HG03354 (cell line): ENCODE measurements at regions not wholly inside any gene's neighbourhood (a gene's known extent, or its start where the extent isn't known, plus 50 kb on each side); places are given as distances from the start of the nearest gene placed in this dataset.
"Not testable (repeated sequence)": the region's sequence is repeated elsewhere in the genome, so short reads cannot be mapped to it uniquely, and the experiment has no call there.

ENCODE experiments used
- ATAC-seq: cut with Tn5 transposase; IDR thresholded peaks from one replicate; pipeline ENCODE4 v1.9.1; 2021; ENCODE audit warnings: mild to moderate bottlenecking; ENCODE audit not compliant: unreplicated experiment, poor library complexity, severe bottlenecking

DNA sequence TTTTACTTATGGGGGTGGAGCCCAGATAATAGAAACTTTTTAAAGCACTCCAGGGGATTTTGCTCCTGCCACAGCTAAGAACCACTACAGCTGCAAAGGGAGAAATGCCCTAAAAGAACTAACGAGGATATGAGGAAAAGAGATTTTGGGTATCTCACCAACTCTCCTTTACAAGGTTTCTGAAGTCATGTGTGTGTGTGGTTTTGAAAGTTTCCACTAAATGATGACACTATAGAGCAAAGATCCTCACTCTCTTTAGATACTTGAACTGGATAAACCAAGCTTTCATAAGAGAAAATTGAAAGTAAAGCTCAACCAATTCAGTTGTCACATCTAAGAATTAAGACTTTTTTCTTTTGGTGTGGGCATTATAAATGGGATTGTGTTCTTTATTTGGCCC is 455.3 kb upstream of the ALCAM start:
- ATAC-seq, result no peak

DNA sequence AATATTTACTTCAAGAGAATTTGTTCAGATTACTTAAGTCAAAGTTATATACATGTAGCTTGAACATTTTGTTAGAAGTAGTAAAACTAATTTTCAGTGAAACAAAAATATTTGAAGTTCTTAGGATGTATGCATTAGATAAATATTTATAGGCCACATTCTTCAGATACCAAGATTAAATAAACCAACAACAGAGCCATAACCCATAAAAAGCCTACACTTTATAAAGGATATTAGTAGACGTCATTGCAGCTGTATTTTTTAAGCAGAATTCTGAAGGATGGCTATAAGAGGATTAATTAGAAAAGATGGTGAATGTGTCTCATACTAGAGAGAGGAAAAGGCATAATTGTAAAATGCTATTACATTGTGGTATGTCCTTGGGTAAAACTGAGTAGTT is 449.7 kb upstream of the ALCAM start:
- ATAC-seq, result no peak

GRCh38 chr3:104920512-104920911 is 446.2 kb upstream of the ALCAM start:
- ATAC-seq, result no peak

DNA sequence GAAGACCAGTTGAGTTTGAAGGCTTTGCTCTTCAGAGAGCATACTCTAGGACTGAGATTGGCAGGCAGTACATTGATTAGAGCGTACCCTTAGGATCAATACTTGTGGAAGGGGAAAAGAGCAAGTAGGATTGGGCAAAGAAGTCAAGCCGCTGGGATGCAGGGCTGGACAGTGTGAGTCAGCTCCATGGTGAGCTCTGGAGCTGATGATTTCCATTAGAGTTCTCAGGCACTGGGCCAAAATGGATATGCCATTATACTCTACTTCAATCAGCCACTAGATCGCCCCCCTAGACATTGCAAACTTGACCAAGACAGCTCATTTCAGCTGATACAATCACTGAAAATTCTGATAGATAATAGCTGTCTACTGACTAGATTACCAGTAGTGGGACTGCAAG is 432.7 kb upstream of the ALCAM start:
- ATAC-seq, result no peak

- ATAC-seq, result no peak
Observed at GRCh38 chr3:104935613-104936012, 431.1 kb upstream of the ALCAM start.

GRCh38 chr3:104939196-104939595 is 427.5 kb upstream of the ALCAM start:
- ATAC-seq, result no peak

GRCh38 chr3:104941785-104942184 is 424.9 kb upstream of the ALCAM start:
- ATAC-seq, result no peak

DNA sequence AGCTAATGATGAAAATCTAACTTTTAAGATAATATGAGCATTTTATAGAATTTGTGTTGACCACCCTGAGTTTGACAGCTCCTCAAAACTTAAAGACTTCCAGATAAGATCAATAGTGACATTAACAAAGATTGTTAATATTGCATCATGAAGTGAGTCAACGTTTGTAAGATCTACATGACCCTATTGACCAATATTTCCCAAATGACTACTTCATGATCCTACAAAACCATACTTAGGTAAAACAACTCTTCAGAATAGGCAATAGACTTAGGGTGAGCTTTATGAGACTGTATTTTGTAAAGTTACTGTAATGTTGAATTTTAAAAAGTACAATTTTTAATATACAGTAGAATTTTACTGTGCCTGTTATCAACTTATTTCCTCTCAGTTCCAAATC is 422.7 kb upstream of the ALCAM start:
- ATAC-seq, result no peak

DNA sequence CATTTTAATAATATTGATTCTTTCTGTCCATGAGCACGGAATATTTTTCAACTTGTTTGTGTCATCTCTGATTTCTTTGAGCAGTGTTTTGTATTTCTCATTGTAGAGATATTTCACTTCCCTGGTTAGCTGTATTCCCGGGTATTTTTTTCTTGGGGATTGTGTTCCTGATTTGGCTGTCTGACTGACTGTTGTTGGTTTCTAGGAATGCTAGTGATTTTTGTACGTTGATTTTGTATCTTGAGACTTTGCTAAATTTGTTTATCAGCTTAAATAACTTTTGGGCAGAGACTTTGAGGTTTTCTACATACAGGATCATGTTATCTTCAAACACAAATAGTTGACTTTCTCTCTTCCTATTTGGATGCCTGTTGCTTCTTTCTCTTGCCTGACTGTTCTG is 418.8 kb upstream of the ALCAM start:
- ATAC-seq, result no peak

DNA sequence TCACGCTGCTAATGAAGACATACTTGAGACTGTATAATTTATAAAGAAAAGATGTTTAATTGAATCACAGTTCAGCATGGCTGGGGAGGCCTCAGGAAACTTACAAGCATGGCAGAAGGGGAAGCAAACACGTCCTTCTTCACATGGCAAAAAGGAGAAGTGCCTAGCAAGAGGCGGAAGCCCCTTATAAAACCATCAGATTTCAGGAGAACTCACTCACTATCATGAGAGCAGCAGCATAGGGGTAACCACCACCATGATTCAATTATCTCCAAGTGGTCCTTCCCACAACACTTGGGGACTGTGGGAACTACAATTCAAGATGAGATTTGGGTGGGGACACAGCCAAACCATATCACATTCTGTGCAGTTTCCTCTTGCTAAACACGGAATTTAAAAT is 416.9 kb upstream of the ALCAM start:
- not testable (repeated sequence) for ATAC-seq

- ATAC-seq, result no peak
Observed at GRCh38 chr3:104951426-104951825, 415.3 kb upstream of the ALCAM start.

DNA sequence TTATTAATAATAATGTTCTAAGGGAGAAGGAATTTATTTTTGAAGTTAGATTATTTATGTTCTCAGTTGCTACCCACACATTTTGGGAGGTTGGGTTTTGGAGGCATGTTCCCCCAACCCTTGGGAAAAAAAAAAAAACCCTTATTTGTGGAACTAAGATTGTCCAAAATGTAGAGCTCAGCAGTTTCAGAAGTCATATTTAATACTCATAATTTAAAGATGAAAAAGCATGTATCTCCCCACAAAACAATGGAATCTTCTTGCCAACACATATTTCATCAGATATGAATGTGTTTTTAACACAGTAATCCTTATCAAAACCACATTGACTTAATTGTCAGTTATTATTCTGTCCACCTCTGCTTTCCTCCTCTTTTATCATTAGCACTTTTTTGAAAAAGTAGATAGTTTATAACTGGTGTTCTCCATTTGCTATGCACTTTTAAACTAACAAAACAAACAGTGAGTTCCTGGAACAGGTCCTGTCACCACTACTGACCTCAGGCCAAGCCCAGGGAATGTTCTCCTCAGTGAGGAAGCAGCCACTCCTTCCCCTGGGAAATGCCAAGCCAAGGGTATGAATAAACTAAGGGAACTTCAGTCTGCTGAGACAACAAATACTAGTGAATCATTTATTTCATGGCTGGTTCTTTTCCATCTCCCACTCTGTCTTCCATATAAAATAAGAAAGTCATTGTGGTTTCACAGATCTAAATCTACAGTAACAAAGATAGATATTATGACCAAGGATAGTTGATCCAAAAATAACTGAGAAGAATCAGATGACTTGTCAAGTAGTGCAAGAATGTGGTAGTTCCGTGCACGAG is 414.4 kb upstream of the ALCAM start:
- ATAC-seq, result no peak

GRCh38 chr3:104956620-104957345 is 409.9 kb upstream of the ALCAM start:
- ATAC-seq, result no peak

DNA sequence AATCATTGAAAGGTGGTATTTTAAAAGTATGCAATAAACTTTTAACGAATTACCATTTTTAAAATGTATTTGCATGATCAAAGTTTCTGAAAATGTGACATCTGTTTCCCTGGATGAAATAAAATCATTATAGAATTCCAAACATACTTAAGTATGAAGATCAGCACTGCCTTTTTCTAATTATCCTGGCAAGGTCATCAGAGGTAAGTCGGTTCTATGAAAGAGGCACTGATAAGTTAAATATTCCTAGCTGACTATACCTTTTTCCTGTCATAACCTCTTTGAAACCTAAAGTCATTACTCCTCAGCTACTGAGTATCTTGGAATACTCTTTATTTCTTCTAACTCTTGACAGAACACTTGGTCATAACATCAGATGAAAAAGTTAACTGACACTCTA is 406.1 kb upstream of the ALCAM start:
- no peak for ATAC-seq

DNA sequence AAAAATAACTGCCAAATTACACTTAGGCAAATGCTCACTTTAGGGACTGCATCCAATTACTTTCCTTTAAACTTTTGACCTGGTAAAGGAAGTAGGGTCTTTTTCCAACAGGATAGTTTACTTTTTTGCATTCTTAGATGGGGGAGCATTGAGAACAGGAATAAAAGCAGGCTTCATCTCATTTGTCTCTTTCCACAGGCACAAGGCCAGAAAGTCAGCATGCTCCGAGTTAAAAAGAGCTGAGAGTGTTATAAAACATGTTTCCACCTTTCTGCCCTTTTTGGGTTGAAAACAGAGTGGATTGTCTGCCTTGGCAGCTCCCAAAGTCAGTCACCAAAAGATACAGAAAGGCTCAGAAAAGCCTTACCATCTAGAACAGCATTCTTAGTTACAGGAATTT is 404.9 kb upstream of the ALCAM start:
- no peak for ATAC-seq

DNA sequence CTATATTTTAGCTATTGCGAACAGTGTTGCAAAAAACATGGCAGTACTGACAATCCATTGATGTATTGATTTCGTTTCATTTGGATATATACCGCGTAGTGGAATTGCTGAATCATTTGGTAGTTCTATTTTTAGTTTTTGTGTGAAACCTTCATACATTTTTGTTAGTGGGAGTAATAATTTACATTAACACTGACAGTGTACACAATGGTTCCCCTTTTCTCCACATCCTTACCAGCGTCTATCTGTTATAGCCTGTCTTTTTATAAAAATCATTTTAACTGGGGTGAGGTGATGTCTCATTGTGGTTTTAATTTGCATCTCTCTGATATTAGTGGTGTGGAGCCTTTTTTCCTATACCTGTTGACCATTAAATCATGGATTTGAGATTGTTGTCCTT is 392.4 kb upstream of the ALCAM start:
- ATAC-seq, result no peak

GRCh38 chr3:104977719-104978118 is 389.0 kb upstream of the ALCAM start:
- no peak for ATAC-seq

GRCh38 chr3:104982130-104982529 is 384.6 kb upstream of the ALCAM start:
- ATAC-seq, result no peak

DNA sequence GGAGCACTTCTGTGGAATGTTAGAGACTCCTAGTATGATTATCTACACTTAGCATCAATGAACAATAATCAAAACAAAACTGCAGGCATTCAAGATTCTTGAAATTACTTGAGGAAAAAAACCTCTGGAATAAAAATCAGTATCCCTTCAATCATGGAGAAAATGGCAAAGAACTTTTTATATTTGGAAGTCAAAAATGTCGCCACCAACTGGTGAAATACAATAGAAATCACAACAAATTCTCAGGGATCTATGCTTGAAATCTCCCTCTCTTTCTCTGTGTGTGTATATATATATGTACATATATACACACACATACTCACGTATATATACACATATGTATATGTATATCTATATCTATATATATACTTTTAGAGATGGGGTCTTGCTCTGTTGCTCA is 378.9 kb upstream of the ALCAM start:
- no peak for ATAC-seq

DNA sequence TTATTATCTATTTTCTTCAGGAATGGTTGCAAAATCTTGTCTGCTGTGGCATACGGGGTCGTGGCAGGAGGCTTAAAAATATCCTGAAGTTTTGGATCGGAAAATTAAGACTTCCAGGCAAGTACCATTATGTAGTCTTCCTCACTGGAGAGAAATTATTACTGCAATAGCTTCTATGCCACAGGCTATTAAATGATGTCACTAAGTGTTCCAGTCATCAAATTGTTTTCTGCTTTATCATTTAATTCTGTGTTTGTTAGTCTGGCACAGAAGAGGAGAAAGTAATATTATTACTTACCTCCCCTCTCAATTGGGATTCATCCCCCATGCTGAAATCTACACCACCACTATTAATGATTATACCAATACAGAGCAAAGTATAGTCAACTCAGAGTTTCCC is 378.2 kb upstream of the ALCAM start:
- ATAC-seq, result no peak

- ATAC-seq, result no peak
Observed at GRCh38 chr3:104989878-104990277, 376.8 kb upstream of the ALCAM start.
